Thoracic aorta (tissue), 2 donors: ENCODE measurements at regions not wholly inside any gene's neighbourhood (a gene's known extent, or its start where the extent isn't known, plus 50 kb on each side); places are given as distances from the start of the nearest gene placed in this dataset.

Source experiments
- ATAC-seq: fragments of 150-250 bp; one replicate; pipeline ENCODE4 v1.8.0; 2017; ENCODE audit warnings: low read depth; ENCODE audit not compliant: insufficient number of reproducible peaks, low FRiP score
- DNase-seq: peaks from one replicate; pipeline ENCODE4 v3.0.0-alpha.2; 2020; ENCODE audit warnings: low spot score
- H3K27ac ChIP-seq, 2 donors: fragments of 200-600 bp; sonication (generic); 1 replicate in 1 of 2; 2 replicates in 1 of 2; pipeline ENCODE4 v1.5.1; 2016; ENCODE audit warnings: mild to moderate bottlenecking in 2 of 2, moderate library complexity in 2 of 2
- H3K27me3 ChIP-seq: fragments of 200-600 bp; sonication (generic); replicated peaks from 2 replicates; pipeline ENCODE4 v1.6.0; 2016; ENCODE audit warnings: mild to moderate bottlenecking; ENCODE audit not compliant: insufficient read depth
- H3K36me3 ChIP-seq: fragments of 200-600 bp; sonication (generic); one replicate; pipeline ENCODE4 v1.5.1; 2016
- H3K4me1 ChIP-seq, 2 donors: fragments of 200-600 bp; sonication (generic); 1 replicate in 1 of 2; 2 replicates in 1 of 2; pipeline versions ENCODE4 v1.5.1 to v1.6.0; 2016; ENCODE audit warnings: low read depth in 2 of 2, mild to moderate bottlenecking in 1 of 2; ENCODE audit not compliant: control insufficient read depth in 1 of 2
- H3K4me3 ChIP-seq: fragments of 200-600 bp; sonication (generic); 2 replicates; pipeline ENCODE4 v1.5.1; 2016; ENCODE audit warnings: mild to moderate bottlenecking
- H3K9me3 ChIP-seq: fragments of 200-600 bp; sonication (generic); 2 replicates; pipeline ENCODE4 v1.5.1; 2016
- TF ChIP-seq, protein P1 (sequence below): fragments of 200-600 bp; sonication (generic); IDR thresholded peaks from one replicate; pipeline ENCODE4 v1.5.1; 2019; ENCODE audit warnings: antibody characterized with exemption

DNA sequence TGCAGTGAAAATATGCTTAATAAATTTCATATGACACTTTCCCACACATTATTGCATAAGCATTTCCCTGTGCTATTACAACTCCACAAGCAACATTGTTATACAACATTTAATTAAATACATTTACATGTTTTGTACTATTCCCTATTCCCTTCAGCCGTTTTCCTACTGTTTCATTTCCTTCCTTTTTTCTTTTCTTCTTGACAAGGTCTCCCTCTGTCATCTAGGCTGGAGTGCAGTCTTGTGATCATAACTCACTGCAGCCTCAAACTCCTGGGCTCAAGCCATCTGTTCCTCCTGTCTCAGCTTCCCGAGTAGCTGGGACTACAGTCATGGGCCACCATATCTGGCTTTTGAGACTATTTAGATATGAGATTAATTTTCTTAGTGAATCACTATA, 254.7 kb downstream of the NFKBIZ start:
- H3K4me3 ChIP-seq, result no peak overlapping the region
- no peak for ATAC-seq
- no peaks in the 10 kb centered on the region for H3K4me1 ChIP-seq
- TF ChIP-seq, protein P1, sequence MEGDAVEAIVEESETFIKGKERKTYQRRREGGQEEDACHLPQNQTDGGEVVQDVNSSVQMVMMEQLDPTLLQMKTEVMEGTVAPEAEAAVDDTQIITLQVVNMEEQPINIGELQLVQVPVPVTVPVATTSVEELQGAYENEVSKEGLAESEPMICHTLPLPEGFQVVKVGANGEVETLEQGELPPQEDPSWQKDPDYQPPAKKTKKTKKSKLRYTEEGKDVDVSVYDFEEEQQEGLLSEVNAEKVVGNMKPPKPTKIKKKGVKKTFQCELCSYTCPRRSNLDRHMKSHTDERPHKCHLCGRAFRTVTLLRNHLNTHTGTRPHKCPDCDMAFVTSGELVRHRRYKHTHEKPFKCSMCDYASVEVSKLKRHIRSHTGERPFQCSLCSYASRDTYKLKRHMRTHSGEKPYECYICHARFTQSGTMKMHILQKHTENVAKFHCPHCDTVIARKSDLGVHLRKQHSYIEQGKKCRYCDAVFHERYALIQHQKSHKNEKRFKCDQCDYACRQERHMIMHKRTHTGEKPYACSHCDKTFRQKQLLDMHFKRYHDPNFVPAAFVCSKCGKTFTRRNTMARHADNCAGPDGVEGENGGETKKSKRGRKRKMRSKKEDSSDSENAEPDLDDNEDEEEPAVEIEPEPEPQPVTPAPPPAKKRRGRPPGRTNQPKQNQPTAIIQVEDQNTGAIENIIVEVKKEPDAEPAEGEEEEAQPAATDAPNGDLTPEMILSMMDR, result no peak
- H3K9me3 ChIP-seq, result peaks cover 5% of the 10 kb centered on the region
- H3K27ac ChIP-seq, result no peak overlapping the region
- no peak for DNase-seq
- no peaks in the 10 kb centered on the region for H3K36me3 ChIP-seq
- H3K27me3 ChIP-seq, result no peaks in the 10 kb centered on the region

DNA sequence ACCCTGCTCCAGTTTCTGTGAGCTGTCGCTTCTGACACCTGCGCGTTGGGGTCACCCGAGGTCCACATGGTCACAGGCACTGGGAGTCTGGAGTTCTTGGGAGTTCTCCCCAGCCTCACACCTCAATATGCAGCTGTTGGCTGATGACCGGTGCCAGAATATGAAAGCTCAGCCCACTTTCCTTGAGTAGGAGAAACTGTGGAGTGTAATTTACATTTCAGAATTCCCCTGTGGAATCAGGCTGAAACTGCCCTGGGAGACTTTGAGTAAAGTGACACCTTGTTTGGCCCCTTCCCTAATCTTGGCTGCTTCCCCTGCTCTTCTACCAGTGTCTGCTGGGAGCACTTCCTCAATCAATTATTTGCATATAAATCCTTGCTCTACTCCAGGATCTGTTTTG, 255.9 kb downstream of the NFKBIZ start:
- TF ChIP-seq, protein P1, result no peak
- Histone ChIP-seq H3K4me3 (no peak overlapping the region), H3K27me3 (no peaks in the 10 kb centered on the region), H3K4me1 (no peaks in the 10 kb centered on the region), H3K36me3 (no peaks in the 10 kb centered on the region), H3K27ac (no peak overlapping the region), H3K9me3 (peaks cover 5% of the 10 kb centered on the region)
- DNase-seq (no peak), ATAC-seq (no peak)

DNA sequence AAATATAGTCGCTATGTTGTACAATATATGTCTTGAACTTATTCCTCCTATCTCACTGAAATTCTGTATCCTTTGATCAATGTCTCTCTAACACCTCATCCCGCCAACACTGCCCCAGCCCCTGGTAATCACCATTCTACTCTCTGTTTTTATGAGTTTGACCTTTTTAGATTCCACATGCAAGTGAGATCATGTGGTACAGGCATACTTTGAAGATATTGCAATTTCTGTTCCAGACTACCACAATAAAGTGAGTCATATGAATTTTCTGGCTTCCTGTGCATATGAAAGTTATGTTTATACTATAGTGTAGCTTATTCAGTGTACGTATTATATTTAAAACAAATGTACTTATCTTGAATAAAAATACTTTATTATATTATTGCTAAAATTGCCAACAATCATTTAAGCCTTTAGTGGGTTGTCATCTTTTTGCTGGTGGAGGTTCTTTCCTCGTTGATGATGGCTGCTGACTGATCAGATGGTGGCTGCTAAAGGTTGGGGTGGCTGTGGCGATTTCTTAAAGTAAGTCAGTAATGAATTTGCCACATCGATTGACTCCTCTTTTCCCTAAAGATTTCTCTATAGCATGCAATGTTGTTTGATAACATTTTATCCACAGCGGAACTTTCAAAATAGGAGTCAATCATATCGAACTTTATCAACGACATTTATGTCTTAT, 257.2 kb downstream of the NFKBIZ start:
- Histone ChIP-seq H3K4me3 (no peak overlapping the region), H3K27ac (no peak overlapping the region), H3K9me3 (peaks cover 5% of the 10 kb centered on the region), H3K4me1 (no peaks in the 10 kb centered on the region), H3K27me3 (no peaks in the 10 kb centered on the region), H3K36me3 (no peaks in the 10 kb centered on the region)
- TF ChIP-seq, protein P1, result no peak
- ATAC-seq, result no peak
- DNase-seq, result no peak

DNA sequence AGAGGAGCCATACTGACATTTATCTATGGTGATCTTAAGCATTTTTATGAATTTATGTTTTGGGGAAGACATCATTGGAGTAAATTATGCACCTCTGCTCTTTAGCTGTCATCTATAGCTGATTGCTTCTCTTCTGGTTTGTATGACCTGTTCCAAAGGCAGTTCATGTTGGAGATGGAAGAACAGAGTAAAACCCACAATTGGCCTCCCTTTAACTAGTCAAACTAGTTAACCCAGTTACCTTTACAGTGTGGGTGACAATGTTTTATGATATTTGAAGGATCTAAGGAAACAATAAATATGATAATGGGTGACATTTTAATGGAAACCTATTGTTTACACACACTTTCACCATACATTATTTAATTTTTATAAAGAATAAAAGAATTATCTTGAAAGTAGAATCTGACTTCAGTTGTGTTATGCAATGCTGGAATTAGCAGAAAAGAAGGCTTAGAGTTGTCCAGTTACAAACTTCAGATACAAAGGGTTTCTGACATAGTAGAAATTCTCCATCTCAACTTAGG, 263.5 kb downstream of the NFKBIZ start:
- Histone ChIP-seq H3K27me3 (no peaks in the 10 kb centered on the region), H3K4me3 (no peak overlapping the region), H3K27ac (no peak overlapping the region), H3K9me3 (no peaks in the 10 kb centered on the region), H3K4me1 (no peaks in the 10 kb centered on the region), H3K36me3 (no peaks in the 10 kb centered on the region)
- TF ChIP-seq, protein P1, result no peak
- DNase-seq (no peak), ATAC-seq (no peak)

DNA sequence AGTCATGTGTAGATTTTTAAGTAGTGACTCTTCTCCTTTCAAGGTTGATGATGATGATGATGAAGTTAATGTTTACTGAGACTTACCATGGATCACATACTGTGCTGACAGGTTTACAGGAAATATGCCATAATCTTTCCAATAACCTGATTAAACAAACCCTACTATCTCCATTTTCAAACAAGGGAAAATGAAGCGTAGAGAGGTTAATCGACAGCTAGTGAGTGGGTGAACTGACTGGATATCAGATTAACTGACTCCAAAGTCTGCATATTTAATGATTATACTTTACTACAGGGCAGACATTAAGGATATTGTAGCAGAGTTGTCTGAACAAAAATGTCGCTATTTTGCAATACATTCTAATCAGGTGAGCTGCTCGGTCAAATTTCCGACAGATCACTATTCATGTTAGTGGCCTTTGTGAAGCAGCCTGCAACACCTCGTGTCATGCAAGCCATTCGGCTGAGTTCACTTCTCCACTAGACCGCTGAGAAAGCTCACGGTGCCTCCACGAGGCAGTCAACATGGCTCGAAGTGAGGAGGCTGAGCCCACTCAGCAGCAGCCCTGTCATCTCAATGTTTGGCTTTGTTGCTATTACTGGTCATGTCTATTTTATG, 264.2 kb downstream of the NFKBIZ start:
- DNase-seq (no peak), ATAC-seq (no peak)
- Histone ChIP-seq H3K36me3 (no peaks in the 10 kb centered on the region), H3K9me3 (no peaks in the 10 kb centered on the region), H3K4me1 (no peaks in the 10 kb centered on the region), H3K27me3 (no peaks in the 10 kb centered on the region), H3K4me3 (no peak overlapping the region), H3K27ac (peak overlapping the region in 1 of 2 donors; percentile 14)
- TF ChIP-seq, protein P1, result no peak
